Activated gamma-delta T cell treated with anti-CD3 and anti-CD28 coated beads, Interleukin-2, amount 50 U/mL, for 16 hours (primary cell): ENCODE measurements at regions not wholly inside any gene's neighbourhood (a gene's known extent, or its start where the extent isn't known, plus 50 kb on each side); places are given as distances from the start of the nearest gene placed in this dataset.

Source experiments
- DNase-seq: peaks from one replicate; pipeline ENCODE4 v3.0.0-alpha.2; 2020; ENCODE audit warnings: low read depth

- no peak for DNase-seq
These were observed 277.0 kb upstream of the C1orf87 start for GRCh38 chr1:60350531-60350930.

DNA sequence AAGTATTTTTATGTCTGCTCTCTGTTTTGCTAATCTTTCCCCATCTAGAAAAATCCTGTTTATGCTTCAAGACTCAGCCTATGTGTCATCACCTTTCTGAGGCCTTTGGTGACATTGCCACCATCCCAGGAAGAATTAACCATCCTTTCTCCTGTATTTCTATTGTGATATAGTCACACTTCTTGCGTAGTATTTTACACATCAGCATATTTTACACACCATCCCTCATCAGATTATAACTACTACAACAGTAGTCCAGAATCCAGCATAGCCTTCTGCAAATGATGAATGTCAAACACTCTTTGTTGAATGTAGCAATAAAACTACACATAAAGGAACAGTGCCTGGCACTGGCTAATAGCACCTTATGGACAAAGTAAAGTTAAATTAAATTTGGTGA is 275.3 kb upstream of the C1orf87 start:
- DNase-seq: no peak

- DNase-seq: no peak
These were observed 272.1 kb upstream of the C1orf87 start for GRCh38 chr1:60345621-60346020.

DNA sequence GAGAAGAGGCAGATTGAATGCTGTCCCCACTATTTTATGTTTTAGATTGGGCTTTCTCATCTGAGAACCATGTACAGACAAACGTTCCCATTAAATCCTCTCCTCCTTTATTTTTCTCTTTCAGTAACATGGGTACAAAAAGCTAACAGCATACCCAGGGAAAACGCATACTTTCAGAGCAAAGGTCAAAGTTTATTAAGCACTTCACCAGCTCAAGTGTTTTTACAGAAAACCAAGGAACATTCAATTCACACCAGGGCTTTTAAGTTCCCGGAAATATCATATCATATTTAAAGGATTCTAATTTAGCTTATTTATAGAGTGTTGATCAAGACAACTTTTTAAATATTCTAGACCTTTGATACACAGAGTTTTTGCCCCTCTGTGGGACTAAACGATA is 271.5 kb upstream of the C1orf87 start:
- no peak for DNase-seq

DNA sequence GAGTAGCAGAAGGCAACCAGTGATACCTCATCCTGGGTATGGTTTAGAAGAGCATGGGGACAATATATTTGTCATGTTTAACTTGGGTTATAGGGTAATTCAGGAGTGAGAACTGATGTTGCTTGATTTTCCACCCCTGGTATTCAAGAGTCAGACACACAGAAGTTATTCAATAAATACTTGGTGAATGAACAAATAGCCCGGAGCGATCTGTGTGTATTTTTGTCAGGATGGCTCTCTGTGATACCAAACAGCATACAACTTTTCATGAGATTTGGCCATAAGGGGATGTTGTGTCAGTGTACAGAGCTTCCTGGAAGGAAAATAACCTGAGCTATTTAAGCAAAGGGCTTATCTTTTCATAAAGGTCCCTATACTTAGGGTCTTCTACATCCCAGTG is 270.2 kb upstream of the C1orf87 start:
- DNase-seq: no peak

DNA sequence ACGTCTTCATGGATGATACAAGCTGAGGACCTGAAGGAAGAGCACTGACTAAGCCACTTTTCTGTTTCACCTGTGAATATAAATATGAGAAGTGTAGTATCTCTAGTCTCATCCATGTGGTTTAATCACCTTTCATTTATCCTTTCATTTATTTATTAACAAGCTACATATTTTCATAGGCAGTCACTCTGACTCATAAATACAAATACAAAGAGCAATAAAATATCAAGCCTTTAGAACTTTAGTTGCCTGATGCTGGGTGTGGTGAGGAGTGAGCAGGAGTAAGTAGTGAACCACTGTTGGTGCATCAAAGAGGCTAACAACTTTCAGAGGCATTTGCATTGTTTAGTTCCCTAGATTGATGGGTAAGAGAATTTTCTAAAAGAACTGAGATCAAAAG is 269.0 kb upstream of the C1orf87 start:
- DNase-seq: no peak

- no peak for DNase-seq
These were observed 267.7 kb upstream of the C1orf87 start for GRCh38 chr1:60341274-60341673.

DNA sequence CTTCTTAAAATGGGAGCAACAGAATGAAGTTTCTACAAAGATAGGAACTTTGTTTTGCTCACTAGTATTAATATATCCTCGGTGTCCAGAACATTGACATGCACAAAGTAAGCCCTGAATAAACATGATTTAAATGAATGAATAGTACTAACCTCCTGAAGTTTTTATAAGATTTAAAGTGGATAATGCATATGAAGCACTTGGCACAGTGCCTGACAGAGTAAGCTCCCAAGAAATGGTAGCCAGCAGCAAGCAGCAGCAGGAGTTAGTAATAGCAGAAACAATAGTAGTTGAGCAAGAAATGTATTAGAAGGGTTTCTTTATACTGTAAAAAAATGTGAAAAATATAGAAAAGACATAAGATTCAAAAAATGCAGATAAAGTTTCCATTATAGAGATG is 258.1 kb upstream of the C1orf87 start:
- DNase-seq: no peak

GRCh38 chr1:60329651-60330050 is 256.1 kb upstream of the C1orf87 start:
- no peak for DNase-seq

DNA sequence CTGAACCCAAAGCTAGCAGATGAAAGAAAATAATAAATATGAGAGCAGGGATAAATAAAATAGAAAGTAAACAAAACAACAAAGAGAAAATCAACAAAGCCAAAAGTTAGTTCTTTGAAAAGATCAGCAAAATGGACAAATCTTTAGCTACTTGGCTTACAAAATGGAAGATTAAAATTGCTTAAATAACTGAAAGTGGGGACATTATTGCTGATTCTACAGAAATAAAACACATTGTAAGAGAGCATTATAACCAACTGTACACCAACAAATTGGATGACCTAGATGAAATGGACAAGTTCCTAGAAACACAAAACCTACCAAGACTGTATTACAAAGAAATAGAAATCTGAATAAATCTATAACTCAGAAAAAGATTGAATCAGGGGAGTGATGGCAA is 238.3 kb upstream of the C1orf87 start:
- DNase-seq: no peak

GRCh38 chr1:60299581-60299980 is 226.0 kb upstream of the C1orf87 start:
- no peak for DNase-seq

GRCh38 chr1:60298290-60298689 is 224.7 kb upstream of the C1orf87 start:
- DNase-seq: no peak

DNA sequence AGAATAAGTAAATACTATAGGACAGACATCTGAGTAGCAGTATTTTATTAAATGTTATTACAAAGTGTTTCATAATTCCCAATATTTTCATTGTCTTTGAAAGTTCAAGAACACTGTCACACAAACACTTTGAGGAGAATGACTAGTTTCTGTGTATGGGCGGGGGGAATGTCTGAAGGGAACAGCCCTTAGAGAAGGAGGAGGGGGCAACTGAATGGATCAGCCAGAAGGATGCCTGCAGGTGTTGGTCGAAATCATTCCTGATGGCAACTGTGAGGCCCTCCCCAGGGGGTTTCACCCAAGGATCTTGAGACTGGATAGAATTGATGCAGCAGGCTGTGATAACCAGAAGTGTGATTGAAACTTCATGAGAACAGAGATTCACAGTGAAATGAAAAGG is 223.2 kb upstream of the C1orf87 start:
- DNase-seq: no peak

GRCh38 chr1:60292140-60292539 is 218.6 kb upstream of the C1orf87 start:
- DNase-seq: no peak

GRCh38 chr1:60290393-60290792 is 216.8 kb upstream of the C1orf87 start:
- DNase-seq: no peak

DNA sequence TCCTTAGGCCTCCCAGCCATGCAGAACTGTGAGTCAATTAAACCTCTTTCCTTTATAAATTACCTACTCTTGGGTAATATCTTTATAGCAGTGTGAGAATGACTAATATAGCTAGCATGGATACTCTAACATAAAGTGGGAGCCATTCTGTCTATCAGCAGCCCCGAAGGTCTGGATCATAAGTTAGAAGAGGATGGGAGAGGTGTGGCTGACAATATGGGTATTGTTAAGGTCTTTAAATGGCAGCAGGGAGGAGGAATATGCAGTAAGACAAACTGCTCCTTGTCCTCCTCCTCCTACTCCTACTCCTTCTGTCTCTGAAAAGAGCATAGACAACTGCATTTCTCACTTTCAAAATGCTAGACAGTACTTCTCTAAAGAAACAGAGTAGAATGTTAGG is 214.0 kb upstream of the C1orf87 start:
- no peak for DNase-seq

DNA sequence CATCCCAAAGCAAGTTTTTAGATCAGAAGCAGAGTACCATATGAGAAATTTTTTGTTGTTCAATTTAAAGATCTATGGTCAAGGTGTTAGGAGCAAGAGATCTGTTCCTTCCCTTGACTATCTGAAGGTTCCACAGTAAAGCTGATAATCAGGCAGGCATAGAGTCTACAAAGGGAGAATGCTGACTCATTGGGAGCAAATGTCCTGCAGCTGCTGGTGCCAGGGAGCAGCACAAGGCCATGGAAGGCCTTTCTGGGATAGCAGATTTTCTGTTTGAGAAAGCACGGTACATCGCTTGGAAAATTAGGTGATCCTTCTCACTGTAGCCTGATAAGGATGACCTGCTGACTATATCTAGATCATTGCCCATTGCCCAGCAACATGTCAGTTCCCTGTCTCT is 210.1 kb upstream of the C1orf87 start:
- no peak for DNase-seq

GRCh38 chr1:60281360-60281932 is 207.9 kb upstream of the C1orf87 start:
- no peak for DNase-seq

- DNase-seq: no peak
These were observed 207.2 kb upstream of the C1orf87 start for GRCh38 chr1:60280819-60281218.

DNA sequence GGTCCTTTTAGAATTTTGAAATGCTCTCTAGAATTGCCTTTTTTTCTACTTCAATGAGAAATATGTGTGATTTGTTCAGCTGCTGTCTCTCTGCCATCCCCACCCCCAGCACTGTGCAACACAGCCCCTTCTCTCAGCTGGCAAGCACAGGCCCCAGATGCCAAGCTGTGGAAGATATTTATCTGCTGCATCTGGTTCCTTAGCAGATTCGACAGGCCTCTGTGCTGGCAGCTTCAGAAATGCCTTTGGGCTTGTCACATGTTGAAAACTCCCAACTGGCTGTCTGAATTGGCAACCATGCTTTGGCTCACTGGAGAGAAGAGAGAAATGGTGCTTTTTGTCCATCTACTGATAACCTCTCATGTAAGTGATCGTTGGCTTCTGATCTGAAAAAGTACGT is 206.7 kb upstream of the C1orf87 start:
- DNase-seq: no peak

- no peak for DNase-seq
These were observed 206.2 kb upstream of the C1orf87 start for GRCh38 chr1:60279798-60280197.

- DNase-seq: no peak
These were observed 203.7 kb upstream of the C1orf87 start for GRCh38 chr1:60277269-60277668.

GRCh38 chr1:60274422-60275290 is 201.1 kb upstream of the C1orf87 start:
- no peak for DNase-seq

DNA sequence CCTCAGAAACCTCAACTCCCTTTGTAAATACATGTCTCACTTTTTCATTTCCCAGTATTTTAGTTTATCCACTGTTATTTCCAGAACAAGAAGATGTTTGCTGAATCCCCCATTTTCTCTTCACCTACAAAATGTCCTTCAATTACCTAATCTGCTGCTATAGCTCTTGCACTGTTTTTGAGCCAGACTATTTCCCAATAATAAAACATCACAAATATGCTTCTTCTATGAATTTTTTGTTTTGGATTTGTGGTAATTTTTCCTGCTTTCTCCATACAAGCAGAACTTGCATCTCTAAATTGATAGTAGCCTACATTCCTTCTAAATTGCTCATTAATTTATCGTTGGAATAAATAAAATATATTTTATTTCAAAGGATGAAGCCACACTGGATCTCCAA is 199.6 kb upstream of the C1orf87 start:
- no peak for DNase-seq
